Adrenal gland (tissue), 9 donors: ENCODE measurements at regions not wholly inside any gene's neighbourhood (a gene's known extent, or its start where the extent isn't known, plus 50 kb on each side); places are given as distances from the start of the nearest gene placed in this dataset.

Source experiments
- DNase-seq, 7 donors: peaks; one replicate each; pipeline ENCODE4 v3.0.0-alpha.2; 2019 to 2020
- H3K27ac ChIP-seq, 5 donors: fragments of 200-600 bp; sonication (generic) in 4 of 5; 1 replicate in 3 of 5; 2 replicates in 2 of 5; pipeline versions ENCODE4 v1.5.1 to v1.8.0; 2016 to 2020; ENCODE audit warnings: mild to moderate bottlenecking in 1 of 5
- H3K27me3 ChIP-seq: fragments of 200-600 bp; 2 replicates; pipeline ENCODE4 v1.8.0; 2021
- H3K36me3 ChIP-seq, 2 donors: fragments of 200-600 bp; replicated peaks in 1 of 2; 1 replicate in 1 of 2; 2 replicates in 1 of 2; pipeline versions ENCODE4 v1.5.1 to v1.8.0; 2018 to 2022
- H3K4me1 ChIP-seq, 2 donors: fragments of 200-600 bp; replicated peaks in 1 of 2; 1 replicate in 1 of 2; 2 replicates in 1 of 2; pipeline versions ENCODE4 v1.5.1 to v1.8.0; 2018 to 2021
- H3K4me3 ChIP-seq, 4 donors: fragments of 200-600 bp; sonication (generic) in 3 of 4; one replicate each; pipeline ENCODE4 v1.5.1; 2016 to 2018
- H3K9me3 ChIP-seq, 3 donors: fragments of 200-600 bp; sonication (generic) in 1 of 3; replicated peaks in 1 of 3; 1 replicate in 2 of 3; 2 replicates in 1 of 3; pipeline versions ENCODE4 v1.5.1 to v1.8.0; 2016 to 2021
- POLR2A ChIP-seq, 2 donors: fragments of 450-650 bp; IDR thresholded peaks; one replicate each; pipeline ENCODE4 v1.6.1; 2017; ENCODE audit warnings: antibody characterized with exemption in 2 of 2, mild to moderate bottlenecking in 2 of 2, moderate library complexity in 1 of 2
- WGBS, 4 donors: extraction: QIAGEN DNeasy Blood & Tissue Kit in 2 of 4; methylation state at CpG; one replicate each; pipeline versions ENCODE4 v1.1.5 to v1.1.7; 2013 to 2017; 5-methylcytosine and 5-hydroxymethylcytosine counted together
- intact Hi-C, 2 donors: fragments of 100-400 bp; cut with DNase I; formaldehyde crosslinking; loops; one replicate each; pipeline versions ENCODE4 v1.14.1 to v1.15.0; 2022 to 2023
- TF ChIP-seq, protein P1 (sequence below), 6 experiments: fragments of 450-650 bp in 4 of 6; fragments of 200-600 bp in 2 of 6; sonication (generic) in 1 of 6; IDR thresholded peaks; 1 replicate in 5 of 6; 2 replicates in 1 of 6; pipeline versions ENCODE4 v1.5.1 to v1.8.0; 2016 to 2021; ENCODE audit warnings: antibody characterized with exemption in 6 of 6, mild to moderate bottlenecking in 2 of 6, moderate library complexity in 1 of 6
- donor health status: healthy with polysubstance abuse.
- donor health status: Bipolar disorder and iron deficiency.
- donor health status: DM: yes; HTN: yes; CAD: no.
- donor health status: DM: no; HTN: no; CAD: no.
- donor health status: DM: no; HTN: no; CAD: no.

DNA sequence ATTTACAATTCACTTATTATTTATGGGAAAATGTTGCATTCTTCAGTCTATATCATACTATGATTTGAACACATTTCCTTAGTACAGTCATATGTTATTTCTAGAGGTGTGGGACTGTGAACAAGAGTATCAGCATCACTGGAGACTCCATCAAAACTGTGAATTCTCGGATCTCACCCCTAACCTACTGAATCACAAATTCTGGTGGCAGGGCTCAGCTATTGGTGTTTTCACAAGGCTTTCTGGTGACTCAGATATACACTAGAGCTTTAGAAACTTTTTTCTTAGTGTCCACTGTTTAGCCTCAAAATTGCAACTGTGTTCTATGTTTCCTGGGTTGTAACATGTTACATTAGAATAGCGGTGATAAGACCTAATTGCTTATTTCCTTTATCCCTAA, 352.9 kb upstream of the DDI1 start:
- Histone ChIP-seq H3K36me3 (no peaks in the 10 kb centered on the region), H3K27me3 (no peaks in the 10 kb centered on the region), H3K4me3 (no peak overlapping the region), H3K4me1 (peaks cover 5 to 13% of the 10 kb centered on the region in 2 donors), H3K27ac (no peak overlapping the region), H3K9me3 (no peaks in the 10 kb centered on the region)
- DNase-seq: no peak
- WGBS, 4 donors: 88 to 100% (median 96%) methylated on average over 2 of the region's 2 CpGs
- intact Hi-C loops: no loop called here
- TF ChIP-seq, protein P1, sequence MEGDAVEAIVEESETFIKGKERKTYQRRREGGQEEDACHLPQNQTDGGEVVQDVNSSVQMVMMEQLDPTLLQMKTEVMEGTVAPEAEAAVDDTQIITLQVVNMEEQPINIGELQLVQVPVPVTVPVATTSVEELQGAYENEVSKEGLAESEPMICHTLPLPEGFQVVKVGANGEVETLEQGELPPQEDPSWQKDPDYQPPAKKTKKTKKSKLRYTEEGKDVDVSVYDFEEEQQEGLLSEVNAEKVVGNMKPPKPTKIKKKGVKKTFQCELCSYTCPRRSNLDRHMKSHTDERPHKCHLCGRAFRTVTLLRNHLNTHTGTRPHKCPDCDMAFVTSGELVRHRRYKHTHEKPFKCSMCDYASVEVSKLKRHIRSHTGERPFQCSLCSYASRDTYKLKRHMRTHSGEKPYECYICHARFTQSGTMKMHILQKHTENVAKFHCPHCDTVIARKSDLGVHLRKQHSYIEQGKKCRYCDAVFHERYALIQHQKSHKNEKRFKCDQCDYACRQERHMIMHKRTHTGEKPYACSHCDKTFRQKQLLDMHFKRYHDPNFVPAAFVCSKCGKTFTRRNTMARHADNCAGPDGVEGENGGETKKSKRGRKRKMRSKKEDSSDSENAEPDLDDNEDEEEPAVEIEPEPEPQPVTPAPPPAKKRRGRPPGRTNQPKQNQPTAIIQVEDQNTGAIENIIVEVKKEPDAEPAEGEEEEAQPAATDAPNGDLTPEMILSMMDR (IDR thresholded peaks at IDR 0.05): no peak
- TF ChIP-seq POLR2A (IDR thresholded peaks at IDR 0.05): no peak

DNA sequence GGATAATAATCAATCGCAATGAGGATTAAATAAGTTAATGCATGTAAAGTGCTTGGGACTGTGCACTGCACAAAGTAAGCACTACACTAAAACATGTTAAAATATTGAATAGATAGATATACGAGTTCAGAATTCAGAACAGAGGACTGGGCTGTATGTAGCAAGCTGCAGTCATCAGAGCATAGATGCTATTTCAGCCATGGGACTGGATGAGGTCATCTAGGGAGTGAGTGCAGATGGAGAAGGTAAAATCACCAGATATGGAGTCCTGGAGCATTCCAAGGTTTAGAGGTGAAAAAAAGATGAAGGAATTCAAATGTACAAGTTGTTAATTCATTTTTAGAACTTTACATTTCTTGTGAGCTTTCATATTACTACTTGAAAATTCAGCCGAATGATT, 347.5 kb upstream of the DDI1 start:
- Histone ChIP-seq H3K9me3 (no peaks in the 10 kb centered on the region), H3K4me3 (no peak overlapping the region), H3K36me3 (no peaks in the 10 kb centered on the region), H3K27me3 (no peaks in the 10 kb centered on the region), H3K4me1 (no peaks in the 10 kb centered on the region), H3K27ac (no peak overlapping the region)
- intact Hi-C loops: no loop called here
- TF ChIP-seq POLR2A (IDR thresholded peaks at IDR 0.05): no peak
- WGBS, 4 donors: 90 to 93% (median 90%) methylated on average over 3 of the region's 3 CpGs
- DNase-seq: no peak

DNA sequence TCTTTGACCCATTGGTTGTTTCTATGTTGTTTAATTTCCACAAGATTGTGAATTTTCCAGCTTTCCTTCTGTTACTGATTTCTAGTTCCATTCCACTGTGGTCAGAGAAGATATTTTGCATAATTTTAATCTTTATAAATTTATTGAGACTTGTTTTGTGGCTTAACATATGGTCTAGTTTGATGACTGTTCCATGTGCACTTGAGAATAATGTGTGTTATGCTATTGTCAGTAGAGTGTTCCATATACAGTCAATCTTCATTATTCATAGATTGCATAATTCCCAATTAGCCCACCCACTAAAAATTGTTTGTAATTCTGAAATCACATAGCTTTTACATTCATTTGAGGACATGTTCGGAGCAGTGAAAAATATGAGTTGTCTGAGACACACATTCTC, 346.1 kb upstream of the DDI1 start:
- intact Hi-C loops: no loop called here
- no peaks in the 10 kb centered on the region for H3K36me3 ChIP-seq
- no peaks in the 10 kb centered on the region for H3K9me3 ChIP-seq
- WGBS, 4 donors: 44 to 95% (median 71%) methylated on average over 1 of the region's 1 CpG
- H3K27me3 ChIP-seq: no peaks in the 10 kb centered on the region
- H3K4me3 ChIP-seq: no peak overlapping the region
- no peaks in the 10 kb centered on the region for H3K4me1 ChIP-seq
- no peak overlapping the region for H3K27ac ChIP-seq
- TF ChIP-seq, protein P1 (IDR thresholded peaks at IDR 0.05): no peak
- TF ChIP-seq POLR2A (IDR thresholded peaks at IDR 0.05): no peak
- no peak for DNase-seq

DNA sequence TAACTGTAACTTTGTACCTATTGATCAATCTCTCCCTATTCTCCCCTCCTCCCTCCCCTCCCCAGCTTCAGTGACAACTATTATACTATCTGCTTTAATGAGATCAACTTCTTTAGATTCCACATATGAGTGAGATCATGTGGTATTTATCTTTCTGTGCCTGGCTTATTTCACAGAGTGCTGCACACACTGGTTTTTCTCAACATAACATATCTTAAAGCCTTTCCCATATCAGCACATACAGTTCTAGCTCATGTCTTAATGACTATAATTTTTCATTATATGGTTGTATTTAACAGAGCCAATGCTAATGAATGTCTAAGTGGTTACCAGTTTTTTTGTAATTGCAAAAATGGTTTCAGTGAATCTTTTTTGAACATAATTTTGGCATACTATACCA, 340.3 kb upstream of the DDI1 start:
- Histone ChIP-seq H3K27me3 (no peaks in the 10 kb centered on the region), H3K9me3 (no peaks in the 10 kb centered on the region), H3K4me1 (peaks cover 0 to 3% of the 10 kb centered on the region in 2 donors), H3K27ac (no peak overlapping the region), H3K4me3 (no peak overlapping the region), H3K36me3 (no peaks in the 10 kb centered on the region)
- DNase-seq: no peak
- TF ChIP-seq, protein P1 (IDR thresholded peaks at IDR 0.05): no peak
- no peak for TF ChIP-seq POLR2A (IDR thresholded peaks at IDR 0.05)
- intact Hi-C loops: no loop called here

DNA sequence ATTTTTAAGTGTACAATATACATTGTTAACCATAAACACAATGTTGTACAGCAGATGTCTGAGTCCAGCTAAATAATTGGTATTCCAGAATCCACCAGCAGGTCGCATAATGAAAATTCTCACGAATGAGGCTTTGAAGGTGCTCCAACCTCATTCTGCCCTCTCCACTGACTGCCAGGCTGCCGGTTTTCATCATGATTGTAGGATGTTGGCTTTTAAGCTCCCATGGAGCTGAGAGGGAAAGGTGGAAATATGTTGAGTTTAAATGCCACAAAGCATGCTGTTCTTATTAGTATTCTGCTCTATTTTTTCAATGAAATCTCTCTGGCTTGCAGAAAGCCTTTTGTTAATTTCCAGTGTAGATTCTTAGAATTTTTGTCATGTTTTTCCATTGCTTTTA, 337.2 kb upstream of the DDI1 start:
- WGBS, 4 donors: 87 to 96% (median 88%) methylated on average over 3 of the region's 3 CpGs
- H3K36me3 ChIP-seq: no peaks in the 10 kb centered on the region
- no peaks in the 10 kb centered on the region for H3K9me3 ChIP-seq
- intact Hi-C loops: no loop called here
- peaks cover 0 to 6% of the 10 kb centered on the region in 2 donors for H3K4me1 ChIP-seq
- H3K27ac ChIP-seq: no peak overlapping the region
- no peak for DNase-seq
- H3K27me3 ChIP-seq: no peaks in the 10 kb centered on the region
- no peak overlapping the region for H3K4me3 ChIP-seq
- TF ChIP-seq, protein P1 (IDR thresholded peaks at IDR 0.05): no peak
- no peak for TF ChIP-seq POLR2A (IDR thresholded peaks at IDR 0.05)
